Testis (tissue), 2 donors: ENCODE measurements at regions not wholly inside any gene's neighbourhood (a gene's known extent, or its start where the extent isn't known, plus 50 kb on each side); places are given as distances from the start of the nearest gene placed in this dataset.
A peak's percentile ranks its signal among the peaks of the same experiment; 100 is the strongest.

Experiments used
- CTCF ChIP-seq, 3 experiments: fragments of 450-650 bp in 2 of 3; fragments of 200-600 bp in 1 of 3; sonication (generic) in 1 of 3; IDR thresholded peaks; one replicate each; pipeline ENCODE4 v1.5.1; 2016 to 2019; ENCODE audit warnings: antibody characterized with exemption in 3 of 3, mild to moderate bottlenecking in 2 of 3, moderate library complexity in 1 of 3
- POLR2A ChIP-seq: fragments of 450-650 bp; IDR thresholded peaks from one replicate; pipeline ENCODE4 v1.6.1; 2017; ENCODE audit warnings: antibody characterized with exemption, mild to moderate bottlenecking, moderate library complexity

DNA sequence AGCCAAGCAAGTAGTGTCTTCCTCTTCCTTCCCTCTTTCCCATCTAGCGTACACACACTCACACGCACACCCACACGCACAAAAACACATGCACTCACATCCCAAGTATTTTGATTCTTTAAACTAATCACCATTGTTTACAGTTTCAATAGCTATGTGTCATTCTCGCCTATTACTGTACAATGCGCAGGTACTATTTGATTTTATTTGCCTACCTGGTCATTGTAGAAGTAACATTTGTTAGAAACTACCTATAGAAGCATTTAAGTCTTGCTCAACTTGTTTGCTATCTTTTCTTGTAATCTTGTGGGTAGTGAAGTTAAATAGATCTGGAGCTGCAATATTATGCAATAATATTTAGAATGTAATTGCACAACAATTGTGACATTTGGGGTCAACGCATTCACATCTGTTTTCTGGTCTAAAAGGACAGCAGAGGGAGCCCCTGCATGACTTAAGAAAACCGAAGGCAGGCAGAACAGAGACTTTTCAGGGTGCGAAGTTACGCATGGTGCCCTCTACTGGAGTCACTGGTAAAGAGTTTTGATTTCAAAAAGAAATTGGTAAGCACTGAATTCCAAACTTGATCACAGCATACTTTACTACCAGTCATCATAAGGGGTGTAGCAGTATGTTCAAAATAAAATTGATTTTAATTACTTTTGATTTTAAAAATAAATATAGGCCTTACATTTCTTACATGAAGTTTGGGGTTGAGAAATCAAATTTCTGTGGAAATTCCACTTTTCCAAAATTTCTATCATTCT is 503.3 kb upstream of the FAM241A start:
- TF ChIP-seq CTCF (IDR thresholded peaks at IDR 0.05) (peak; percentile 26 to 46 (median 34)), POLR2A (no peak)
